Tibial nerve (tissue), 4 donors: ENCODE measurements at regions not wholly inside any gene's neighbourhood (a gene's known extent, or its start where the extent isn't known, plus 50 kb on each side); places are given as distances from the start of the nearest gene placed in this dataset.

Experiments used
- DNase-seq, 2 donors: peaks; one replicate each; pipeline ENCODE4 v3.0.0-alpha.2; 2019; ENCODE audit warnings: low spot score in 2 of 2
- H3K27ac ChIP-seq, 4 donors: fragments of 200-600 bp; sonication (generic) in 3 of 4; one replicate each; pipeline ENCODE4 v1.5.1; 2017 to 2019; ENCODE audit warnings: mild to moderate bottlenecking in 1 of 4
- H3K27me3 ChIP-seq, 2 donors: fragments of 200-600 bp; sonication (generic) in 1 of 2; one replicate each; pipeline versions ENCODE4 v1.5.1 to v1.6.0; 2017 to 2019
- H3K36me3 ChIP-seq, 3 donors: fragments of 200-600 bp; sonication (generic); one replicate each; pipeline ENCODE4 v1.5.1; 2018 to 2019
- H3K4me1 ChIP-seq, 4 donors: fragments of 200-600 bp; sonication (generic) in 3 of 4; one replicate each; pipeline ENCODE4 v1.5.1; 2017 to 2019
- H3K4me3 ChIP-seq, 4 donors: fragments of 200-600 bp; sonication (generic) in 3 of 4; one replicate each; pipeline ENCODE4 v1.5.1; 2017 to 2019; ENCODE audit warnings: mild to moderate bottlenecking in 1 of 4, moderate library complexity in 1 of 4
- H3K9me3 ChIP-seq, 4 donors: fragments of 200-600 bp; sonication (generic) in 3 of 4; one replicate each; pipeline ENCODE4 v1.5.1; 2017 to 2019
- CTCF ChIP-seq, 5 experiments: fragments of 200-600 bp in 3 of 5; fragments of 450-650 bp in 2 of 5; sonication (generic) in 3 of 5; IDR thresholded peaks; one replicate each; pipeline ENCODE4 v1.5.1; 2016 to 2019; ENCODE audit warnings: antibody characterized with exemption in 5 of 5, mild to moderate bottlenecking in 3 of 5, moderate library complexity in 2 of 5
- EP300 ChIP-seq, 2 donors: sonication (generic); formaldehyde crosslinking; IDR thresholded peaks; one replicate each; pipeline ENCODE4 v1.6.1; 2017; ENCODE audit warnings: antibody characterized with exemption in 2 of 2, mild to moderate bottlenecking in 1 of 2
- POLR2A ChIP-seq, 2 donors: fragments of 450-650 bp; IDR thresholded peaks; one replicate each; pipeline ENCODE4 v1.6.1; 2017; ENCODE audit warnings: antibody characterized with exemption in 2 of 2, mild to moderate bottlenecking in 2 of 2, moderate library complexity in 2 of 2
- WGBS, 2 donors: methylation state at CpG; one replicate each; pipeline ENCODE4 v1.1.5; 2018; 5-methylcytosine and 5-hydroxymethylcytosine counted together

GRCh38 chr2:52861596-52861995 is 906.0 kb upstream of the CHAC2 start:
- TF ChIP-seq POLR2A (IDR thresholded peaks at IDR 0.05) (no peak), CTCF (IDR thresholded peaks at IDR 0.05) (no peak), EP300 (IDR thresholded peaks at IDR 0.05) (no peak)
- Histone ChIP-seq H3K9me3 (no peaks in the 10 kb centered on the region), H3K4me1 (no peaks in the 10 kb centered on the region), H3K27ac (no peak overlapping the region), H3K27me3 (no peaks in the 10 kb centered on the region), H3K4me3 (no peak overlapping the region), H3K36me3 (no peaks in the 10 kb centered on the region)
- DNase-seq = no peak
- 84 to 88% methylated on average over 4 of the region's 4 CpGs for WGBS, 2 donors

- Histone ChIP-seq H3K27me3 (no peaks in the 10 kb centered on the region), H3K36me3 (no peaks in the 10 kb centered on the region), H3K27ac (no peak overlapping the region), H3K4me1 (no peaks in the 10 kb centered on the region), H3K9me3 (no peaks in the 10 kb centered on the region), H3K4me3 (no peak overlapping the region)
- WGBS, 2 donors = 79 to 84% methylated on average over 2 of the region's 2 CpGs
- DNase-seq = no peak
- TF ChIP-seq POLR2A (IDR thresholded peaks at IDR 0.05) = no peak
- no peak for TF ChIP-seq EP300 (IDR thresholded peaks at IDR 0.05)
- TF ChIP-seq CTCF (IDR thresholded peaks at IDR 0.05) = no peak
Observed at GRCh38 chr2:52859065-52859464, 908.5 kb upstream of the CHAC2 start.

GRCh38 chr2:52857722-52858121 is 909.9 kb upstream of the CHAC2 start:
- Histone ChIP-seq H3K27ac (no peak overlapping the region), H3K4me3 (no peak overlapping the region), H3K36me3 (no peaks in the 10 kb centered on the region), H3K27me3 (no peaks in the 10 kb centered on the region), H3K9me3 (peaks cover 0 to 2% (median 0%) of the 10 kb centered on the region in 4 donors), H3K4me1 (no peaks in the 10 kb centered on the region)
- 36 to 42% methylated on average over 3 of the region's 3 CpGs for WGBS, 2 donors
- DNase-seq = no peak
- TF ChIP-seq POLR2A (IDR thresholded peaks at IDR 0.05) = no peak
- no peak for TF ChIP-seq CTCF (IDR thresholded peaks at IDR 0.05)
- TF ChIP-seq EP300 (IDR thresholded peaks at IDR 0.05) = no peak

GRCh38 chr2:52852006-52852405 is 915.6 kb upstream of the CHAC2 start:
- no peak for TF ChIP-seq EP300 (IDR thresholded peaks at IDR 0.05)
- no peak for TF ChIP-seq CTCF (IDR thresholded peaks at IDR 0.05)
- no peak for TF ChIP-seq POLR2A (IDR thresholded peaks at IDR 0.05)
- no peaks in the 10 kb centered on the region for H3K27me3 ChIP-seq
- H3K36me3 ChIP-seq = no peaks in the 10 kb centered on the region
- DNase-seq = no peak
- H3K4me1 ChIP-seq = no peaks in the 10 kb centered on the region
- 91 to 97% methylated on average over 7 of the region's 7 CpGs for WGBS, 2 donors
- H3K4me3 ChIP-seq = no peak overlapping the region
- H3K27ac ChIP-seq = no peak overlapping the region
- peaks cover 0 to 28% (median 2%) of the 10 kb centered on the region in 4 donors for H3K9me3 ChIP-seq

GRCh38 chr2:52844701-52845423 is 922.7 kb upstream of the CHAC2 start:
- no peak overlapping the region for H3K27ac ChIP-seq
- no peaks in the 10 kb centered on the region for H3K27me3 ChIP-seq
- no peaks in the 10 kb centered on the region for H3K36me3 ChIP-seq
- 50 to 54% methylated on average over 5 of the region's 5 CpGs for WGBS, 2 donors
- no peak for DNase-seq
- no peak for TF ChIP-seq CTCF (IDR thresholded peaks at IDR 0.05)
- TF ChIP-seq POLR2A (IDR thresholded peaks at IDR 0.05) = no peak
- TF ChIP-seq EP300 (IDR thresholded peaks at IDR 0.05) = no peak
- H3K4me1 ChIP-seq = no peaks in the 10 kb centered on the region
- H3K9me3 ChIP-seq = peaks cover 0 to 5% (median 2%) of the 10 kb centered on the region in 4 donors
- H3K4me3 ChIP-seq = no peak overlapping the region
